ENCODE measurements at regions not wholly inside any gene's neighbourhood (a gene's known extent, or its start where the extent isn't known, plus 50 kb on each side); places are given as distances from the start of the nearest gene placed in this dataset.
"Not testable (repeated sequence)": the region's sequence is repeated elsewhere in the genome, so short reads cannot be mapped to it uniquely, and the experiment has no call there.

GRCh38 chr2:58732999-58733398 lies 491.9 kb upstream of the FANCL start:
- no peak for DNase-seq

DNA sequence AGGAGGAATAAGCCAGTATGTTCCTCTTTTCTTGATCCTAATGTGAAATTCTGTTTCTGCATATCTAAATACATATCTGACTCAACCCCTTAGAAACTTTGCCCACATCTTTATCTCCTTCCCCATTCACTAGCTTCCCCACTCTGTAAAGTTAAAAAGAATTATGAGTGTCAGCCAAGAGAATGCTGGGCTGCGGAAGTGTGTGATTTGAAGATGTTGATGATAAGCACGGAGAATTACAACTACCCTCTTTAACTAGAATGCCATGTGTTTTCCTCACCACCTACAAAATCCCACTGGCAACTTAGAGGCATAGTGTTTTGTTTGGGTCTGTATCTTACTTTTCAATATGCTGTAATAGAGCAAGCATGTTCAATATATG lies 490.4 kb upstream of the FANCL start:
- DNase-seq, result no peak

DNA sequence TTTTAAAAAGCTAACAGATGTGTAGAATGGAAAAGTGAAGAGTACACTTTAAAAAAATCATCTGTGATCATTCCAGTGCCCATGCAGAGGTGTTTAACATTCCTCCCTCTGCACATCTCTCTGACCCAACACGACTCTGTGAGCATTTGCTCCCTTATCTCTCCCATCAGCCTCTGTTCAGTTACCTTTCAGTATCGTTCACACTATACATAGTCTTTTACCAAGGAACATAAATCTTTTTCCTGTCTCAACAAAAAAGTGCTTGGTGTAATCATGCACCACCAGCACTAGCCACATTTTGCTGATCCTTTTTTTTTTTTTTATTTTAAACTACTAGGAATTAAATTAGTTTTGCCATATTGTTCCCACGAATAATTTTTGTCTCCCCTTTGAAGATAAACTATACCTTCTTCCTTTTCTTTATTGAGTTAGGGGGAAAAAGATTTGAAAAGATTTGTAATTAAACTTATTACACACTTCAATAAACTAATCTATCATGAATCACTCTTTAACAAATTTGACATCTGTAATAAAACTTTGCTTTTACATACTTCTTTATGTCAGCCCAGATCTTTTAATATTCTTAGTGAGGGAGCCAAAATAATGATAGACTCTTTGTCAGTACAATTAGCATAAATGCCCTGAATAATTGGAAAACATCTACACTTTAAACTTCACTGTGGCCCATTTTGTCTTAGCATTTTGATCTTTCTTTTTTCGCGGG lies 489.8 kb upstream of the FANCL start:
- DNase-seq, result no peak

- DNase-seq, result no peak
These were observed 487.0 kb upstream of the FANCL start for GRCh38 chr2:58727981-58728656.

DNA sequence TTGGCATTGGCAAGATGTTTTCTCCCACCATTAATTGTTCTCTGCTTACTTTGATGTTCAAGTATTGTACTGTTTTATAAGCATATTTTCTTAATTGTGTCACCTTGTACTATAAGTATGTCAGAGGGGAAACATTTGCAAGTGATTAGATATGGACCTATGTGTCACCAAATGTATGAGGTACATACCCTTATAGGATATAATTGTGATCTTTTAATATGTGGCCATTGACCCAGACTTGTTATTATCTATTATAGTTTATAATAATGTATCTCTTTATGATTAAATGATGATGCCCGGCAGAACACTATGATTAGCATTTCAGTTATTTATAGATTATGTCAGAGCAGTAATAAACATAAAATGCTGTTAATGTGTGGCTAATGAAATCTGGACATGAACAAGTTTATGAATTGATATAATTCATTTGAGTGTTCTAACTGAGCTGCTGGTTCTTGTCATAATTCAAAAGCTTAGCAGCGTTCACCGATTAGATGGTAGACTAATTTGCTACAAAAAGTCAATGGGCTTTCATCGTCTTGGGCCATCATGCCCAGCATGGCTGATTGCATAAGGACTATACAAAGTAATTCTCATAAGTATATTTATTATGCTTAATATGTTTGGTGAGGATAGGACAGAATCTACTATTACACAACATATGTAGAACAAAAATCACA lies 480.9 kb upstream of the FANCL start:
- DNase-seq, result no peak

- DNase-seq, result no peak
These were observed 479.9 kb upstream of the FANCL start for GRCh38 chr2:58720770-58721697.

DNA sequence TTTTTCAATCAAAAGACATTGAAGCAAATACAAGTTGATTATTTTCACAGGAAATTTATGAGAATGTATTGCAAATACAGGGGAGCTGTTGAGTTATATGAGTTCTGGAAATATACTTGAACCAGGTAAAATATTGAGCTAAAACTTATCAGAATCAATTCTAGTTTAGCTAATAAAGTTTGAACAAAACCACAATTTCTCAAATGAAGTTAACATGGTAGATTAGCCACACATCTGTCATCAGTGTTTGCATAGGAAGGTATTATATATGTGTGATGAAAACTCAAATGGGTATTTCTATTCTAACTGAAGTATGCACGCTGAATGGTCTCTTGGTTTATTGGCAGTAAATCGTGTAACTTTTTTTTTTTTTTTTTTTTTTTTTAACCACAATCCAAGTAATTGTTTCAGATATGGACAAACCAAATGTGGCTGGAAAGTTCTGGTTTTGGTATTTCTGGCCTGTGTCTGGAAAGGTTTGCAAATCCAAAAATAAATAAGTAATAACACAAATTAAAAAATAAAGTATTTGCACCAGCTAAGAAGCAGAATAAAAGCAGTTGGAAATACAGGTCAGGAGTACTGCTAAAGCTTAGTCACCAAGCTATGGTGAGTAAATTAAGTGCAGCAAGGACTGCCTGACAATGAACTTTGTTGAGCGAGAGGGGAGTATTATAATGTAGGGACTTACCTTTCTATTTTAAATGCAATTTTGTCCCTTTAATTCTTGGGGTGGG lies 479.1 kb upstream of the FANCL start:
- no peak for DNase-seq

- no peak for DNase-seq
These were observed 474.2 kb upstream of the FANCL start for GRCh38 chr2:58715344-58715743.

GRCh38 chr2:58714238-58714637 lies 473.1 kb upstream of the FANCL start:
- DNase-seq, result no peak

- DNase-seq, result no peak
These were observed 469.7 kb upstream of the FANCL start for GRCh38 chr2:58710795-58711279.

- no peak for DNase-seq
These were observed 468.7 kb upstream of the FANCL start for GRCh38 chr2:58709687-58710354.

GRCh38 chr2:58709274-58709673 lies 468.1 kb upstream of the FANCL start:
- no peak for DNase-seq

GRCh38 chr2:58708565-58708964 lies 467.4 kb upstream of the FANCL start:
- DNase-seq, result no peak

GRCh38 chr2:58702302-58702885 lies 461.3 kb upstream of the FANCL start:
- DNase-seq, result no peak

- no peak for DNase-seq
These were observed 460.7 kb upstream of the FANCL start for GRCh38 chr2:58701688-58702301.

GRCh38 chr2:58700591-58700990 lies 459.5 kb upstream of the FANCL start:
- DNase-seq, result no peak

GRCh38 chr2:58699411-58699810 lies 458.3 kb upstream of the FANCL start:
- no peak for DNase-seq

GRCh38 chr2:58698620-58699019 lies 457.5 kb upstream of the FANCL start:
- no peak for DNase-seq

GRCh38 chr2:58694114-58694513 lies 453.0 kb upstream of the FANCL start:
- DNase-seq, result not testable (repeated sequence)

DNA sequence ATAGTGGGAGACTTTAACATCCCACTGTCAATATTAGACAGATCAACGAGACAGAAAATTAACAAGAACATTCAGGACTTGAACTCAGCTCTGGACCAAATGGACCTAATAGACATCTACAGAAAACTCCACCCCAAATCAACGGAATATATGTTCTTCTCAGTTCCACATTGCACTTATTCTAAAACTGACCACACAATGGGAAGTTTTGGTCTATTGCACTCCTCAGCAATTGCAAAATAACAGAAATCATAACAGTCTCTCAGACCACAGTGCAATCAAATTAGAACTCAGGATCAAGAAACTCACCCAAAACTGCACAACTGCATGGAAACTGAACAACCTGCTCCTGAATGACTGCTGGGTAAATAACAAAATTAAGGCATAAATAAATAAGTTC lies 449.9 kb upstream of the FANCL start:
- DNase-seq, result not testable (repeated sequence)

DNA sequence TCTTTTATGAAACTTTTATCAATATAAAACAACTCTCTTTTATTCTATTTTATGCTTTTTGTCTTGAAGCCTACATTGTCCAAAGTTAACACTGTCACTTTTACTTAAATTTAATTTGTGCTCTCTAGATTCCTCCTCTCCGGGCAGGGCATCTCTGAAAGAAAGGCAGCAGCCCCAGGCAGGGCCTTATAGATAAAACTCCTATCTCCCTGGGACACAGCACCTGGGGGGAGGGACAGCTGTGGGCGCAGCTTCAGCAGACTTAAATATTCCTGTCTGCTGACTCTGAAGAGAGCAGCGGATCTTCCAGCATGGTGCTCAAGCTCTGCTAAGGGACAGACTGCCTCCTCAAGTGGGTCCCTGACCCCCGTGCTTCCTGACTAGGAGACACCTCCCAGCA lies 447.7 kb upstream of the FANCL start:
- no peak for DNase-seq

Data from central memory CD4-positive, alpha-beta T cell (primary cell).